BLaER1 treated with 17β-estradiol and CSF1 and Interleukin-3, amounts not matched to agents 10 nM and 100 nM (cell line): ENCODE measurements at regions not wholly inside any gene's neighbourhood (a gene's known extent, or its start where the extent isn't known, plus 50 kb on each side); places are given as distances from the start of the nearest gene placed in this dataset.

ENCODE experiments used
- H3K27ac ChIP-seq, 11 experiments: shearing (Covaris generic); formaldehyde crosslinking; 2 replicates each; pipeline ENCODE4 v1.8.1; 2022
- H3K27me3 ChIP-seq, 11 experiments: shearing (Covaris generic); formaldehyde crosslinking; 2 replicates each; pipeline ENCODE4 v1.8.1; 2022
- H3K36me3 ChIP-seq, 11 experiments: shearing (Covaris generic); formaldehyde crosslinking; 2 replicates each; pipeline ENCODE4 v1.8.1; 2022
- H3K4me1 ChIP-seq, 10 experiments: shearing (Covaris generic); formaldehyde crosslinking; 2 replicates each; pipeline ENCODE4 v1.8.1; 2022
- H3K4me2 ChIP-seq, 11 experiments: shearing (Covaris generic); formaldehyde crosslinking; 2 replicates each; pipeline ENCODE4 v1.8.1; 2022
- H3K4me3 ChIP-seq, 10 experiments: shearing (Covaris generic); formaldehyde crosslinking; 2 replicates each; pipeline ENCODE4 v1.8.1; 2022
- H3K9ac ChIP-seq, 11 experiments: shearing (Covaris generic); formaldehyde crosslinking; 2 replicates each; pipeline ENCODE4 v1.8.1; 2022
- H3K9me3 ChIP-seq, 11 experiments: shearing (Covaris generic); formaldehyde crosslinking; replicated peaks in 1 of 11; 2 replicates each; pipeline ENCODE4 v1.8.1; 2022
- H4K20me1 ChIP-seq, 11 experiments: shearing (Covaris generic); formaldehyde crosslinking; 2 replicates each; pipeline ENCODE4 v1.8.1; 2022
- Cebpa-rat ChIP-seq, 11 experiments: shearing (Covaris generic); IDR thresholded peaks; 2 replicates each; pipeline ENCODE4 v1.8.1; 2022

GRCh38 chr3:178146406-178146831 lies 389.8 kb upstream of the KCNMB2 start:
- Histone ChIP-seq H3K4me3 (no peak overlapping the region), H3K4me1 (peaks cover 3 to 10% (median 6%) of the 10 kb centered on the region in 10 experiments; a peak in 13 of 20 replicates), H3K27me3 (no peaks in the 10 kb centered on the region), H3K36me3 (no peaks in the 10 kb centered on the region), H3K9me3 (peaks cover 0 to 34% (median 21%) of the 10 kb centered on the region in 11 experiments; a peak in 14 of 22 replicates), H3K4me2 (peak overlapping the region in 6 of 11 experiments; percentile 11 to 53 (median 32); a peak in 7 of 22 replicates), H4K20me1 (no peaks in the 10 kb centered on the region), H3K27ac (no peak overlapping the region), H3K9ac (peak overlapping the region in 1 of 11 experiments; percentile 56; a peak in 1 of 22 replicates)
- no peak for TF ChIP-seq Cebpa-rat (IDR thresholded peaks at IDR 0.05)

- H4K20me1 ChIP-seq = no peaks in the 10 kb centered on the region
- no peak overlapping the region for H3K27ac ChIP-seq
- peaks cover 3 to 12% (median 6%) of the 10 kb centered on the region in 10 experiments; a peak in 13 of 20 replicates for H3K4me1 ChIP-seq
- no peak overlapping the region for H3K9ac ChIP-seq
- no peaks in the 10 kb centered on the region for H3K27me3 ChIP-seq
- TF ChIP-seq Cebpa-rat (IDR thresholded peaks at IDR 0.05) = no peak
- H3K9me3 ChIP-seq = peaks cover 0 to 32% (median 16%) of the 10 kb centered on the region in 11 experiments; a peak in 14 of 22 replicates
- H3K4me3 ChIP-seq = no peak overlapping the region
- no peaks in the 10 kb centered on the region for H3K36me3 ChIP-seq
- peak overlapping the region in 1 of 11 experiments; percentile 11; a peak in 4 of 22 replicates for H3K4me2 ChIP-seq
Observed at GRCh38 chr3:178147001-178147400, 389.2 kb upstream of the KCNMB2 start.

GRCh38 chr3:178152031-178152806 lies 384.0 kb upstream of the KCNMB2 start:
- no peaks in the 10 kb centered on the region for H3K27me3 ChIP-seq
- H3K9me3 ChIP-seq = peaks cover 0 to 39% (median 15%) of the 10 kb centered on the region in 11 experiments; a peak in 11 of 22 replicates
- H3K4me3 ChIP-seq = no peak overlapping the region
- H3K4me2 ChIP-seq = no peak overlapping the region
- no peak for TF ChIP-seq Cebpa-rat (IDR thresholded peaks at IDR 0.05)
- peaks cover 0 to 8% (median 0%) of the 10 kb centered on the region in 10 experiments; a peak in 3 of 20 replicates for H3K4me1 ChIP-seq
- no peak overlapping the region for H3K27ac ChIP-seq
- no peaks in the 10 kb centered on the region for H3K36me3 ChIP-seq
- H3K9ac ChIP-seq = no peak overlapping the region
- no peaks in the 10 kb centered on the region for H4K20me1 ChIP-seq

GRCh38 chr3:178152988-178153387 lies 383.2 kb upstream of the KCNMB2 start:
- H3K9me3 ChIP-seq = peaks cover 0 to 39% (median 15%) of the 10 kb centered on the region in 11 experiments; a peak in 11 of 22 replicates
- H3K4me1 ChIP-seq = peaks cover 0 to 8% (median 0%) of the 10 kb centered on the region in 10 experiments; a peak in 3 of 20 replicates
- H3K4me2 ChIP-seq = no peak overlapping the region
- H3K9ac ChIP-seq = no peak overlapping the region
- H3K27ac ChIP-seq = no peak overlapping the region
- no peaks in the 10 kb centered on the region for H3K36me3 ChIP-seq
- TF ChIP-seq Cebpa-rat (IDR thresholded peaks at IDR 0.05) = no peak
- no peaks in the 10 kb centered on the region for H4K20me1 ChIP-seq
- H3K27me3 ChIP-seq = no peaks in the 10 kb centered on the region
- no peak overlapping the region for H3K4me3 ChIP-seq

GRCh38 chr3:178155521-178155920 lies 380.7 kb upstream of the KCNMB2 start:
- Histone ChIP-seq H3K36me3 (no peaks in the 10 kb centered on the region), H3K9ac (no peak overlapping the region), H3K4me3 (no peak overlapping the region), H3K9me3 (peaks cover 0 to 28% (median 10%) of the 10 kb centered on the region in 11 experiments; a peak in 9 of 22 replicates), H4K20me1 (no peaks in the 10 kb centered on the region), H3K27me3 (no peaks in the 10 kb centered on the region), H3K27ac (no peak overlapping the region), H3K4me1 (peaks cover 0 to 8% (median 0%) of the 10 kb centered on the region in 10 experiments; a peak in 3 of 20 replicates), H3K4me2 (no peak overlapping the region)
- TF ChIP-seq Cebpa-rat (IDR thresholded peaks at IDR 0.05) = no peak

- H3K9me3 ChIP-seq = peaks cover 0 to 21% (median 6%) of the 10 kb centered on the region in 11 experiments; a peak in 9 of 22 replicates
- H3K27me3 ChIP-seq = no peaks in the 10 kb centered on the region
- H3K27ac ChIP-seq = no peak overlapping the region
- no peaks in the 10 kb centered on the region for H4K20me1 ChIP-seq
- TF ChIP-seq Cebpa-rat (IDR thresholded peaks at IDR 0.05) = no peak
- H3K4me3 ChIP-seq = no peak overlapping the region
- no peak overlapping the region for H3K4me2 ChIP-seq
- no peak overlapping the region for H3K9ac ChIP-seq
- no peaks in the 10 kb centered on the region for H3K36me3 ChIP-seq
- H3K4me1 ChIP-seq = peaks cover 0 to 8% (median 0%) of the 10 kb centered on the region in 10 experiments; a peak in 3 of 20 replicates
Observed at GRCh38 chr3:178156301-178156700, 379.9 kb upstream of the KCNMB2 start.

- TF ChIP-seq Cebpa-rat (IDR thresholded peaks at IDR 0.05) = no peak
- peaks cover 0 to 11% (median 4%) of the 10 kb centered on the region in 11 experiments; a peak in 6 of 22 replicates for H3K9me3 ChIP-seq
- no peak overlapping the region for H3K27ac ChIP-seq
- H4K20me1 ChIP-seq = no peaks in the 10 kb centered on the region
- H3K4me2 ChIP-seq = no peak overlapping the region
- H3K4me1 ChIP-seq = no peaks in the 10 kb centered on the region
- H3K9ac ChIP-seq = no peak overlapping the region
- no peaks in the 10 kb centered on the region for H3K27me3 ChIP-seq
- H3K36me3 ChIP-seq = no peaks in the 10 kb centered on the region
- H3K4me3 ChIP-seq = no peak overlapping the region
Observed at GRCh38 chr3:178159691-178160220, 376.5 kb upstream of the KCNMB2 start.

- Histone ChIP-seq H3K4me1 (peaks cover 0 to 21% (median 13%) of the 10 kb centered on the region in 10 experiments; a peak in 14 of 20 replicates), H3K36me3 (no peaks in the 10 kb centered on the region), H3K27me3 (no peaks in the 10 kb centered on the region), H4K20me1 (no peaks in the 10 kb centered on the region), H3K4me2 (no peak overlapping the region), H3K9me3 (no peaks in the 10 kb centered on the region), H3K4me3 (no peak overlapping the region), H3K27ac (no peak overlapping the region; a peak in 2 of 22 replicates), H3K9ac (no peak overlapping the region)
- TF ChIP-seq Cebpa-rat (IDR thresholded peaks at IDR 0.05) = no peak
Observed at GRCh38 chr3:178169421-178169820, 366.8 kb upstream of the KCNMB2 start.
